Activated CD8-positive, alpha-beta T cell treated with anti-CD3 and anti-CD28 coated beads for 36 hours (primary cell): ENCODE measurements at regions not wholly inside any gene's neighbourhood (a gene's known extent, or its start where the extent isn't known, plus 50 kb on each side); places are given as distances from the start of the nearest gene placed in this dataset.
"Not testable (repeated sequence)": the region's sequence is repeated elsewhere in the genome, so short reads cannot be mapped to it uniquely, and the experiment has no call there.

Experiments
- ATAC-seq: fragments of 200-7000 bp; cut with Tn5 transposase; one replicate; pipeline ENCODE4 v1.10.0; 2021; ENCODE audit warnings: mild to moderate bottlenecking, moderate library complexity
- CTCF ChIA-PET: fragments of 350-600 bp; sonication (Branson Sonifier 250); formaldehyde crosslinking; loops from one replicate; lab custom pipeline; 2021; ENCODE audit warnings: antibody characterized with exemption; lab: Charles Lee
- POLR2A ChIA-PET: fragments of 350-600 bp; sonication (Branson Sonifier 250); formaldehyde crosslinking; loops from one replicate; lab custom pipeline; 2021; ENCODE audit warnings: antibody characterized with exemption; lab: Charles Lee
- DNase-seq: peaks from one replicate; pipeline ENCODE4 v3.0.0-alpha.2; 2020
- H3K27ac Mint-ChIP-seq: one replicate; pipeline ENCODE4 v1.8.0; 2021; ENCODE audit warnings: mild to moderate bottlenecking, mixed read lengths
- H3K27me3 Mint-ChIP-seq: one replicate; pipeline ENCODE4 v1.8.0; 2021; ENCODE audit warnings: mixed read lengths
- H3K36me3 Mint-ChIP-seq: one replicate; pipeline ENCODE4 v1.8.0; 2021; ENCODE audit warnings: low read depth, mixed read lengths
- H3K4me1 Mint-ChIP-seq: one replicate; pipeline ENCODE4 v1.8.0; 2021; ENCODE audit warnings: low read depth, mixed read lengths
- H3K4me3 Mint-ChIP-seq: one replicate; pipeline ENCODE4 v1.8.0; 2021; ENCODE audit warnings: mild to moderate bottlenecking, moderate library complexity, mixed read lengths
- H3K9me3 Mint-ChIP-seq: one replicate; pipeline ENCODE4 v1.8.0; 2021; ENCODE audit warnings: mixed read lengths
- CTCF ChIP-seq: fragments of 200-600 bp; IDR thresholded peaks from one replicate; pipeline ENCODE4 v1.8.0; 2022; ENCODE audit warnings: antibody characterized with exemption, mild to moderate bottlenecking
- intact Hi-C: fragments of 100-400 bp; cut with micrococcal nuclease; formaldehyde crosslinking; loops from one replicate; pipeline ENCODE4 v1.10.0; 2022

DNA sequence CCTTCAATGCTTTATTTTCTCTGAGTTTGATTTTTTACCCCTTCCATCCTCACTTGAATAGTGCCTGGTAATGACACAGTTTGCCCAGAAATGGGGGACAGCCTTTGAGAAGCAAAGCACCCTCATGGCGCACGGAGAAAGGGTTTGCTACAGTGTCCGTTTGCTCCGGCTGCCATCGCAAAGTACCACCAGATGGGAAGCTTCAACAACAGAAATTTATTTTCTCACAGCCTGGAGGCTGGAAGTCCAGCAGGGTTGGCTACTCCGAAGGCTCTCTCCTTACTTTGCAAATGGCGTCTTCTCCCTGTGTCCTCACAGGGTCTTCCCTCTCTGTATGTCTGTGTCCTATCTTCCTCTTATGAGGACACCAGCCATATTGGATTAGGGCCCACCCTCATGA lies 327.7 kb upstream of the KAZN start:
- Mint-ChIP-seq H3K9me3 (no peaks in the 10 kb centered on the region), H3K4me3 (no peak overlapping the region), H3K4me1 (no peaks in the 10 kb centered on the region), H3K36me3 (no peaks in the 10 kb centered on the region), H3K27me3 (peaks cover 4% of the 10 kb centered on the region), H3K27ac (no peak overlapping the region)
- no peak for TF ChIP-seq CTCF
- ATAC-seq, result no peak
- ChIA-PET POLR2A (no interaction called here), CTCF (interaction anchor here (1.0 kb wide), 1 partner anchor 509 kb away, joined by 3 read pairs; no protein-coding TSS in a partner anchor)
- DNase-seq, result no peak
- intact Hi-C loops, result no loop called here

DNA sequence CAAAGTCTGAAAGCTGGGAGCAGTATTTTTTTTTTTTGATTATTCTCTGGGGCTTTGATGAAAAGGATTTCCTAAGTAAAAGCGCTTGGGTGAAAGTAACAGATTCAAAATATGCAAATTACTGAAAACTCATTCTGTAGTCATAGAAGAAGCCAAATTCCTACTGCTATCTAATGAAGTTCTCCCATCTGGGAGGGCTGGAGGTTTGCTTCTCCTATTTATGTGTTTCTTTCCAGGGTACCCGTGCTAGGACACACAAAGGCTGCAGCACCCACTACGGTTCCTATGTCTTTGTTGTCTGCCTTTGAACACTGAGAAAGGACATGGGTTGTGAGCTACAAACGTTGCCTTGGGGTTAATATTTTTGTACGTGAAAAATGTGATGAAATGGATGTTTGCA lies 324.7 kb upstream of the KAZN start:
- no peak overlapping the region for H3K27ac Mint-ChIP-seq
- CTCF ChIA-PET, result no interaction called here
- no peaks in the 10 kb centered on the region for H3K4me1 Mint-ChIP-seq
- H3K4me3 Mint-ChIP-seq, result no peak overlapping the region
- H3K27me3 Mint-ChIP-seq, result peaks cover 2% of the 10 kb centered on the region
- ATAC-seq (no peak), DNase-seq (no peak)
- TF ChIP-seq CTCF, result no peak
- POLR2A ChIA-PET, result no interaction called here
- H3K36me3 Mint-ChIP-seq, result no peaks in the 10 kb centered on the region
- H3K9me3 Mint-ChIP-seq, result no peaks in the 10 kb centered on the region
- intact Hi-C loops, result no loop called here

- H3K36me3 Mint-ChIP-seq, POLR2A ChIA-PET, ATAC-seq, DNase-seq, H3K4me3 Mint-ChIP-seq, H3K9me3 Mint-ChIP-seq, H3K27me3 Mint-ChIP-seq, intact Hi-C loops, H3K27ac Mint-ChIP-seq, CTCF ChIA-PET, H3K4me1 Mint-ChIP-seq: not testable (repeated sequence)
Measured at GRCh38 chr1:14279891-14280290, 318.6 kb upstream of the KAZN start.

DNA sequence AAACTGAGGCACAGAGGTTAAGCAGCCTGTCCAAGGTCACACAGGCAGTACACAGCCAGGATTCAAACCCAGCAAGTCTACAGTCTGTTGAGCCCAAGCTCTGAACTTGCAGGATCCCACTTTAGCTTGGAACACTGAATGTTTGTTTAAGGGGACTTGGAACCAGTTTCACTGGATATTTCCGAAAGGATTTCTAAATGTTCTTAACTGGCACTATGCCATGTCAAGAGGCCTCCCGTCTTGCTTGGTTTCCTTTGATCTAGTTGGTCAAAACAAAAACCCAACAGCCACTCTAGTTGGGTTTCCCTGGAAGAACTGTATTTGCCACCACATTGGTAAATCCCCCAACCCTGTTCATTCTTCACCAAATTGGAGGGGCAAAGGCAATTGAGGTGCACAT lies 317.6 kb upstream of the KAZN start:
- no peak for TF ChIP-seq CTCF
- H3K4me1 Mint-ChIP-seq, result no peaks in the 10 kb centered on the region
- POLR2A ChIA-PET, result no interaction called here
- ATAC-seq (no peak), DNase-seq (no peak)
- CTCF ChIA-PET, result no interaction called here
- no peak overlapping the region for H3K27ac Mint-ChIP-seq
- H3K27me3 Mint-ChIP-seq, result no peaks in the 10 kb centered on the region
- no peaks in the 10 kb centered on the region for H3K36me3 Mint-ChIP-seq
- no peaks in the 10 kb centered on the region for H3K9me3 Mint-ChIP-seq
- intact Hi-C loops, result no loop called here
- no peak overlapping the region for H3K4me3 Mint-ChIP-seq

GRCh38 chr1:14281412-14281811 lies 317.1 kb upstream of the KAZN start:
- H3K4me1 Mint-ChIP-seq, result no peaks in the 10 kb centered on the region
- H3K9me3 Mint-ChIP-seq, result no peaks in the 10 kb centered on the region
- CTCF ChIA-PET, result no interaction called here

More at GRCh38 chr1:14281412-14281811, 317.1 kb upstream of the KAZN start:
- no peaks in the 10 kb centered on the region for H3K36me3 Mint-ChIP-seq
- ATAC-seq (no peak), DNase-seq (no peak)
- no peak for TF ChIP-seq CTCF
- no peak overlapping the region for H3K4me3 Mint-ChIP-seq
- POLR2A ChIA-PET, result no interaction called here
- no peak overlapping the region for H3K27ac Mint-ChIP-seq
- intact Hi-C loops, result no loop called here
- no peaks in the 10 kb centered on the region for H3K27me3 Mint-ChIP-seq
